ENCODE measurements at regions not wholly inside any gene's neighbourhood (a gene's known extent, or its start where the extent isn't known, plus 50 kb on each side); places are given as distances from the start of the nearest gene placed in this dataset.

GRCh38 chr4:107094976-107095375 is 58.9 kb upstream of the DKK2 start:
- H3K36me3 ChIP-seq (ENCODE audit: control insufficient read depth in 2 of 2, extremely low read depth in 1 of 2, insufficient read depth in 2 of 2, low read length in 2 of 2), result no peaks in the 10 kb centered on the region
- no peak overlapping the region for H3K27ac ChIP-seq (ENCODE audit: insufficient read depth, low read depth, low read length)
- DNase-seq (ENCODE audit: low read depth, low spot score), result no peak
- H4K20me1 ChIP-seq (replicated peaks; ENCODE audit: control insufficient read depth, extremely low read depth, insufficient read depth, low read length), result no peaks in the 10 kb centered on the region
- no peak overlapping the region for H3K4me3 ChIP-seq (replicated peaks in 1 of 3; ENCODE audit: insufficient read depth in 1 of 3, low read depth in 1 of 3, low read length in 3 of 3)
- intact Hi-C loops (cut with micrococcal nuclease), result loop anchor here (1.0 kb wide), 3 partner anchors 58 to 642 kb away; no protein-coding TSS in a partner anchor
- H3K9me3 ChIP-seq (replicated peaks; ENCODE audit: control insufficient read depth, insufficient read depth, low read length), result no peaks in the 10 kb centered on the region
- ChIA-PET POLR2A (no interaction called here), CTCF (interaction anchor here (0.6 to 3.5 kb wide), 12 partner anchors 9 to 653 kb away, joined by 3 to 79 read pairs (median 4); partner anchors contain the start of gene DKK2)
- no peak for FAIRE-seq
- dilution Hi-C loops (cut with MboI; ENCODE audit: extremely low pct_ligation_motif_present, low sequenced_read_pairs), result no loop called here
- no TSS peak for BruUV-seq (replicated peaks)
- TF ChIP-seq CTCF (IDR thresholded peaks at IDR 0.05; ENCODE audit: extremely low read depth in 1 of 2, insufficient read depth in 1 of 2, low read depth in 1 of 2, low read length in 2 of 2), result no peak
- TF ChIP-seq MYC (IDR thresholded peaks at IDR 0.05; ENCODE audit: low read depth, low read length), result no peak
- no peak for TF ChIP-seq FOS (IDR thresholded peaks at IDR 0.05; ENCODE audit: borderline replicate concordance, insufficient read depth, low read length)
- no peak for TF ChIP-seq POLR2AphosphoS5 (IDR thresholded peaks at IDR 0.05; ENCODE audit: insufficient read depth, low read depth, low read length)
- no peak for TF ChIP-seq MAX (IDR thresholded peaks at IDR 0.05; ENCODE audit: insufficient read depth, insufficient read length)
- no peak for TF ChIP-seq POLR2A (IDR thresholded peaks at IDR 0.05; ENCODE audit: low read depth, low read length)
- TF ChIP-seq EZH2 (IDR thresholded peaks at IDR 0.05; ENCODE audit: borderline replicate concordance, low read depth, low read length, severe bottlenecking), result no peak
- H3K27me3 ChIP-seq (ENCODE audit: control insufficient read depth in 2 of 2, insufficient read depth in 2 of 2, low read length in 2 of 2), result no peaks in the 10 kb centered on the region
- H3K9ac ChIP-seq (replicated peaks; ENCODE audit: extremely low read depth, insufficient read depth, low read length), result no peak overlapping the region
- no peaks in the 10 kb centered on the region for H3K4me1 ChIP-seq (ENCODE audit: control insufficient read depth, extremely low read depth, insufficient read depth, low read length)
- no peak overlapping the region for H2AFZ ChIP-seq (ENCODE audit: low read depth, low read length)
- no peak overlapping the region for H3K4me2 ChIP-seq (ENCODE audit: insufficient read depth, low read length)
- no peaks in the 10 kb centered on the region for H3K79me2 ChIP-seq (ENCODE audit: control insufficient read depth, insufficient read depth, low read length)
- H3K9me1 ChIP-seq (replicated peaks; ENCODE audit: control insufficient read depth, extremely low read depth, insufficient read depth, low read length), result no peaks in the 10 kb centered on the region
